Esophagus muscularis mucosa (tissue), 4 donors: ENCODE measurements at regions not wholly inside any gene's neighbourhood (a gene's known extent, or its start where the extent isn't known, plus 50 kb on each side); places are given as distances from the start of the nearest gene placed in this dataset.

Source experiments
- EP300 ChIP-seq: sonication (generic); formaldehyde crosslinking; IDR thresholded peaks from one replicate; pipeline ENCODE4 v1.6.1; 2017; ENCODE audit warnings: antibody characterized with exemption
- POLR2A ChIP-seq: fragments of 450-650 bp; IDR thresholded peaks from one replicate; pipeline ENCODE4 v1.6.1; 2017; ENCODE audit warnings: antibody characterized with exemption, moderate library complexity, mild to moderate bottlenecking, low read depth
- TF ChIP-seq, protein P1 (sequence below), 3 experiments: fragments of 200-600 bp in 2 of 3; fragments of 450-650 bp in 1 of 3; sonication (generic) in 2 of 3; IDR thresholded peaks; one replicate each; pipeline ENCODE4 v1.5.1; 2017 to 2019; ENCODE audit warnings: antibody characterized with exemption in 3 of 3, mild to moderate bottlenecking in 2 of 3, moderate library complexity in 1 of 3

GRCh38 chr4:15262396-15262795, 165.4 kb upstream of the C1QTNF7 start:
- TF ChIP-seq POLR2A (no peak), EP300 (no peak)
- TF ChIP-seq, protein P1, sequence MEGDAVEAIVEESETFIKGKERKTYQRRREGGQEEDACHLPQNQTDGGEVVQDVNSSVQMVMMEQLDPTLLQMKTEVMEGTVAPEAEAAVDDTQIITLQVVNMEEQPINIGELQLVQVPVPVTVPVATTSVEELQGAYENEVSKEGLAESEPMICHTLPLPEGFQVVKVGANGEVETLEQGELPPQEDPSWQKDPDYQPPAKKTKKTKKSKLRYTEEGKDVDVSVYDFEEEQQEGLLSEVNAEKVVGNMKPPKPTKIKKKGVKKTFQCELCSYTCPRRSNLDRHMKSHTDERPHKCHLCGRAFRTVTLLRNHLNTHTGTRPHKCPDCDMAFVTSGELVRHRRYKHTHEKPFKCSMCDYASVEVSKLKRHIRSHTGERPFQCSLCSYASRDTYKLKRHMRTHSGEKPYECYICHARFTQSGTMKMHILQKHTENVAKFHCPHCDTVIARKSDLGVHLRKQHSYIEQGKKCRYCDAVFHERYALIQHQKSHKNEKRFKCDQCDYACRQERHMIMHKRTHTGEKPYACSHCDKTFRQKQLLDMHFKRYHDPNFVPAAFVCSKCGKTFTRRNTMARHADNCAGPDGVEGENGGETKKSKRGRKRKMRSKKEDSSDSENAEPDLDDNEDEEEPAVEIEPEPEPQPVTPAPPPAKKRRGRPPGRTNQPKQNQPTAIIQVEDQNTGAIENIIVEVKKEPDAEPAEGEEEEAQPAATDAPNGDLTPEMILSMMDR (IDR thresholded peaks at IDR 0.05): no peak
